Calu3 (cell line): ENCODE measurements at regions not wholly inside any gene's neighbourhood (a gene's known extent, or its start where the extent isn't known, plus 50 kb on each side); places are given as distances from the start of the nearest gene placed in this dataset.

Experiments
- BruUV-seq: library from RNA; stranded (reverse); fragments of 400-500 nt; replicated peaks from 2 replicates; lab custom pipeline; 2021; lab: Mats Ljungman, UMichigan
- CTCF ChIA-PET: fragments of 300-600 bp; sonication (Branson Sonifier 250); formaldehyde crosslinking; loops from one replicate; lab custom pipeline; 2022; ENCODE audit warnings: antibody characterized with exemption; lab: Charles Lee
- DNase-seq: peaks from one replicate; pipeline ENCODE4 v3.0.0; 2022
- H3K27ac Mint-ChIP-seq: one replicate; pipeline ENCODE4 v1.8.0; 2022; ENCODE audit warnings: mixed read lengths; ENCODE audit not compliant: unreplicated experiment
- H3K27me3 Mint-ChIP-seq: one replicate; pipeline ENCODE4 v1.8.0; 2022; ENCODE audit warnings: mixed read lengths; ENCODE audit not compliant: unreplicated experiment
- H3K36me3 Mint-ChIP-seq: one replicate; pipeline ENCODE4 v1.8.0; 2022; ENCODE audit warnings: mild to moderate bottlenecking, moderate library complexity, mixed read lengths; ENCODE audit not compliant: insufficient read depth, unreplicated experiment
- H3K4me1 Mint-ChIP-seq: one replicate; pipeline ENCODE4 v1.8.0; 2022; ENCODE audit warnings: mild to moderate bottlenecking, low read depth, mixed read lengths; ENCODE audit not compliant: unreplicated experiment
- H3K4me3 Mint-ChIP-seq: one replicate; pipeline ENCODE4 v1.8.0; 2022; ENCODE audit warnings: mild to moderate bottlenecking, low read depth, moderate library complexity, mixed read lengths; ENCODE audit not compliant: unreplicated experiment
- H3K9me3 Mint-ChIP-seq: one replicate; pipeline ENCODE4 v1.8.0; 2022; ENCODE audit warnings: low read depth, mixed read lengths; ENCODE audit not compliant: unreplicated experiment
- CTCF ChIP-seq: fragments of 200-600 bp; IDR thresholded peaks from one replicate; pipeline ENCODE4 v1.8.0; 2022; ENCODE audit warnings: antibody characterized with exemption; ENCODE audit not compliant: unreplicated experiment
- intact Hi-C: fragments of 100-400 bp; cut with micrococcal nuclease; formaldehyde crosslinking; loops from one replicate; pipeline ENCODE4 v1.10.0; 2022; ENCODE audit not compliant: unreplicated experiment

- Mint-ChIP-seq H3K4me1 (no peaks in the 10 kb centered on the region), H3K4me3 (no peak overlapping the region), H3K27ac (no peak overlapping the region), H3K36me3 (no peaks in the 10 kb centered on the region), H3K27me3 (peaks cover 63% of the 10 kb centered on the region), H3K9me3 (no peaks in the 10 kb centered on the region)
- DNase-seq: no peak
- intact Hi-C loops: no loop called here
- no TSS peak for BruUV-seq
- TF ChIP-seq CTCF: no peak
- CTCF ChIA-PET: interaction anchor here (0.6 kb wide), 1 partner anchor 241 kb away, joined by 9 read pairs; no protein-coding TSS in a partner anchor
Measured at GRCh38 chr16:73915140-73915539, 381.5 kb upstream of the PSMD7 start.

GRCh38 chr16:73912850-73913249 lies 383.8 kb upstream of the PSMD7 start:
- BruUV-seq: no TSS peak
- TF ChIP-seq CTCF: no peak
- no peak overlapping the region for H3K4me3 Mint-ChIP-seq
- peaks cover 68% of the 10 kb centered on the region for H3K27me3 Mint-ChIP-seq
- H3K4me1 Mint-ChIP-seq: no peaks in the 10 kb centered on the region
- H3K9me3 Mint-ChIP-seq: no peaks in the 10 kb centered on the region
- no peak overlapping the region for H3K27ac Mint-ChIP-seq
- H3K36me3 Mint-ChIP-seq: no peaks in the 10 kb centered on the region
- intact Hi-C loops: no loop called here
- CTCF ChIA-PET: no interaction called here
- no peak for DNase-seq

- H3K4me3 Mint-ChIP-seq: no peak overlapping the region
- H3K27me3 Mint-ChIP-seq: peaks cover 68% of the 10 kb centered on the region
- H3K4me1 Mint-ChIP-seq: no peaks in the 10 kb centered on the region
- no peaks in the 10 kb centered on the region for H3K9me3 Mint-ChIP-seq
- H3K36me3 Mint-ChIP-seq: no peaks in the 10 kb centered on the region
- no peak for TF ChIP-seq CTCF
- no peak for DNase-seq
- no peak overlapping the region for H3K27ac Mint-ChIP-seq
- no TSS peak for BruUV-seq
- intact Hi-C loops: no loop called here
- CTCF ChIA-PET: no interaction called here
Measured at GRCh38 chr16:73912281-73912680, 384.3 kb upstream of the PSMD7 start.

- no peaks in the 10 kb centered on the region for H3K9me3 Mint-ChIP-seq
- DNase-seq: no peak
- no TSS peak for BruUV-seq
- TF ChIP-seq CTCF: no peak
- no peak overlapping the region for H3K27ac Mint-ChIP-seq
- H3K36me3 Mint-ChIP-seq: no peaks in the 10 kb centered on the region
- intact Hi-C loops: no loop called here
- H3K4me3 Mint-ChIP-seq: no peak overlapping the region
- CTCF ChIA-PET: no interaction called here
- peaks cover 77% of the 10 kb centered on the region for H3K27me3 Mint-ChIP-seq
- H3K4me1 Mint-ChIP-seq: no peaks in the 10 kb centered on the region
Measured at GRCh38 chr16:73909529-73910035, 387.0 kb upstream of the PSMD7 start.
